ENCODE measurements at regions not wholly inside any gene's neighbourhood (a gene's known extent, or its start where the extent isn't known, plus 50 kb on each side); places are given as distances from the start of the nearest gene placed in this dataset.

DNA sequence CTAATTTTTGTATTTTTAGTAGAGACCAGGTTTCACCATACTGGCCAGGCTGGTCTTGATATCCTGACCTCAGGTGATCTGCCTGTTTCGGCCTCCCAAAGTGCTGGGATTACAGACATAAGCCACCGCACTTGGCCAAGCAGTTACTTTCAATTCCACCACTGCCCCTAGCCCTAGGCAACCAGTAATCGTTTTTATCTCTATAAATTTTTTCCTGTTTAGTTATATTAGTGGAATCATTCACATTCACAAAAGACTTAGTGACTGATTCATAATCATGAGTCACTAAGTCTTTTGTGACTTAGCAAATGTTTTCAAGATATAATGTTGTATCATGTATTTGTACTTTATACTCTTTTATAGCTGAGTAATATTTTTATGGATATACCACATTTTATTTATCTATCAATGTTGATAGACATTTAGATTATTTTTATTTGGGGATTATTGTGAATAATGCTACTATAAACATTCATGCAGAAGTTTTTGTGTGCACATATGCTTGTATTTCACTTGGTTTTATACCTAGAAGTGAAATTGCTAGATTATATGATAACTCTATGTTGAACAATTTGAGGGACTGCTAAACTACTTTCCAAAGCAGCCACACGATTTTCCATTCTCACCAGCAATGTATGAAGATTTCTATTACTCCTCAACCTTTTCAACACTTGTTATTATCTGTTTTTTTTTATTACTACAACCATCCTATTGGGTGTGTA, 421.4 kb upstream of the ID4 start:
- TF ChIP-seq, protein P1, sequence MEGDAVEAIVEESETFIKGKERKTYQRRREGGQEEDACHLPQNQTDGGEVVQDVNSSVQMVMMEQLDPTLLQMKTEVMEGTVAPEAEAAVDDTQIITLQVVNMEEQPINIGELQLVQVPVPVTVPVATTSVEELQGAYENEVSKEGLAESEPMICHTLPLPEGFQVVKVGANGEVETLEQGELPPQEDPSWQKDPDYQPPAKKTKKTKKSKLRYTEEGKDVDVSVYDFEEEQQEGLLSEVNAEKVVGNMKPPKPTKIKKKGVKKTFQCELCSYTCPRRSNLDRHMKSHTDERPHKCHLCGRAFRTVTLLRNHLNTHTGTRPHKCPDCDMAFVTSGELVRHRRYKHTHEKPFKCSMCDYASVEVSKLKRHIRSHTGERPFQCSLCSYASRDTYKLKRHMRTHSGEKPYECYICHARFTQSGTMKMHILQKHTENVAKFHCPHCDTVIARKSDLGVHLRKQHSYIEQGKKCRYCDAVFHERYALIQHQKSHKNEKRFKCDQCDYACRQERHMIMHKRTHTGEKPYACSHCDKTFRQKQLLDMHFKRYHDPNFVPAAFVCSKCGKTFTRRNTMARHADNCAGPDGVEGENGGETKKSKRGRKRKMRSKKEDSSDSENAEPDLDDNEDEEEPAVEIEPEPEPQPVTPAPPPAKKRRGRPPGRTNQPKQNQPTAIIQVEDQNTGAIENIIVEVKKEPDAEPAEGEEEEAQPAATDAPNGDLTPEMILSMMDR (conservative IDR thresholded peaks at IDR 0.05; ENCODE audit: low read depth, low read length) = no peak
- no peak for TF ChIP-seq POLR2A (IDR thresholded peaks at IDR 0.05; ENCODE audit: low read depth, low read length)
- no peak for TF ChIP-seq CEBPB (IDR thresholded peaks at IDR 0.05; ENCODE audit: low read depth, low read length)
- TF ChIP-seq SMC3 (IDR thresholded peaks at IDR 0.05; ENCODE audit: low read depth, low read length) = no peak
- no peak for TF ChIP-seq RFX5 (IDR thresholded peaks at IDR 0.05; ENCODE audit: low read depth, low read length)
- TF ChIP-seq BHLHE40 (IDR thresholded peaks at IDR 0.05; ENCODE audit: low read depth, low read length) = no peak
- TF ChIP-seq, protein P2, sequence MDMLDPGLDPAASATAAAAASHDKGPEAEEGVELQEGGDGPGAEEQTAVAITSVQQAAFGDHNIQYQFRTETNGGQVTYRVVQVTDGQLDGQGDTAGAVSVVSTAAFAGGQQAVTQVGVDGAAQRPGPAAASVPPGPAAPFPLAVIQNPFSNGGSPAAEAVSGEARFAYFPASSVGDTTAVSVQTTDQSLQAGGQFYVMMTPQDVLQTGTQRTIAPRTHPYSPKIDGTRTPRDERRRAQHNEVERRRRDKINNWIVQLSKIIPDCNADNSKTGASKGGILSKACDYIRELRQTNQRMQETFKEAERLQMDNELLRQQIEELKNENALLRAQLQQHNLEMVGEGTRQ (IDR thresholded peaks at IDR 0.05; ENCODE audit: low read depth, low read length) = no peak
- TF ChIP-seq, protein P3, sequence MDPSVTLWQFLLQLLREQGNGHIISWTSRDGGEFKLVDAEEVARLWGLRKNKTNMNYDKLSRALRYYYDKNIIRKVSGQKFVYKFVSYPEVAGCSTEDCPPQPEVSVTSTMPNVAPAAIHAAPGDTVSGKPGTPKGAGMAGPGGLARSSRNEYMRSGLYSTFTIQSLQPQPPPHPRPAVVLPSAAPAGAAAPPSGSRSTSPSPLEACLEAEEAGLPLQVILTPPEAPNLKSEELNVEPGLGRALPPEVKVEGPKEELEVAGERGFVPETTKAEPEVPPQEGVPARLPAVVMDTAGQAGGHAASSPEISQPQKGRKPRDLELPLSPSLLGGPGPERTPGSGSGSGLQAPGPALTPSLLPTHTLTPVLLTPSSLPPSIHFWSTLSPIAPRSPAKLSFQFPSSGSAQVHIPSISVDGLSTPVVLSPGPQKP (IDR thresholded peaks at IDR 0.05; ENCODE audit: borderline replicate concordance, low read depth, low read length) = no peak
- TF ChIP-seq RAD21 (IDR thresholded peaks at IDR 0.05; ENCODE audit: low read length) = no peak
- no peak for TF ChIP-seq MAZ (IDR thresholded peaks at IDR 0.05; ENCODE audit: borderline replicate concordance, low read depth, low read length)
- no peak for TF ChIP-seq MXI1 (IDR thresholded peaks at IDR 0.05; ENCODE audit: borderline replicate concordance, low read depth, low read length)
- TF ChIP-seq MAFK (IDR thresholded peaks at IDR 0.05; ENCODE audit: low read depth, low read length) = no peak

All from IMR-90 (cell line).